ENCODE measurements at regions not wholly inside any gene's neighbourhood (a gene's known extent, or its start where the extent isn't known, plus 50 kb on each side); places are given as distances from the start of the nearest gene placed in this dataset.
A peak's percentile ranks its signal among the peaks of the same experiment; 100 is the strongest.

- DNase-seq = no peak
Measured at GRCh38 chr5:33336891-33337636, 103.7 kb upstream of the TARS1 start.

- DNase-seq = no peak
Measured at GRCh38 chr5:33337637-33337992, 103.2 kb upstream of the TARS1 start.

GRCh38 chr5:33338336-33339110 is 102.2 kb upstream of the TARS1 start:
- DNase-seq = no peak

GRCh38 chr5:33339413-33339812 is 101.4 kb upstream of the TARS1 start:
- no peak for DNase-seq

- no peak for DNase-seq
Measured at GRCh38 chr5:33340195-33340594, 100.6 kb upstream of the TARS1 start.

GRCh38 chr5:33341351-33341750 is 99.4 kb upstream of the TARS1 start:
- no peak for DNase-seq

- DNase-seq = no peak
Measured at GRCh38 chr5:33343676-33344327, 97.0 kb upstream of the TARS1 start.

GRCh38 chr5:33346534-33346933 is 94.2 kb upstream of the TARS1 start:
- no peak for DNase-seq

GRCh38 chr5:33361781-33362180 is 79.0 kb upstream of the TARS1 start:
- no peak for DNase-seq

- no peak for DNase-seq
Measured at GRCh38 chr5:33362915-33363314, 77.8 kb upstream of the TARS1 start.

GRCh38 chr5:33363537-33363936 is 77.2 kb upstream of the TARS1 start:
- peak; percentile 15 for DNase-seq

- DNase-seq = peak; percentile 60
Measured at GRCh38 chr5:33364406-33364805, 76.4 kb upstream of the TARS1 start.

GRCh38 chr5:33367416-33367815 is 73.3 kb upstream of the TARS1 start:
- peak; percentile 59 for DNase-seq

GRCh38 chr5:33369485-33370465 is 71.0 kb upstream of the TARS1 start:
- no peak for DNase-seq

GRCh38 chr5:33370466-33370859 is 70.3 kb upstream of the TARS1 start:
- no peak for DNase-seq

GRCh38 chr5:33371660-33372059 is 69.1 kb upstream of the TARS1 start:
- DNase-seq = no peak

GRCh38 chr5:33372721-33373472 is 67.9 kb upstream of the TARS1 start:
- DNase-seq = no peak

GRCh38 chr5:33375900-33376299 is 64.9 kb upstream of the TARS1 start:
- no peak for DNase-seq

- no peak for DNase-seq
Measured at GRCh38 chr5:33379757-33380156, 61.0 kb upstream of the TARS1 start.

GRCh38 chr5:33381243-33381642 is 59.5 kb upstream of the TARS1 start:
- DNase-seq = no peak

Measured in KG1 (cell line).